IMR-90 (cell line): ENCODE measurements at regions not wholly inside any gene's neighbourhood (a gene's known extent, or its start where the extent isn't known, plus 50 kb on each side); places are given as distances from the start of the nearest gene placed in this dataset.

Experiments
- ATAC-seq: fragments of 200-7000 bp; cut with Tn5 transposase; 2 replicates; pipeline ENCODE4 v1.9.1; 2020; ENCODE audit warnings: low read depth, mild to moderate bottlenecking, moderate library complexity
- BruUV-seq: library from RNA; stranded (reverse); fragments of 400-500 nt; replicated peaks from 2 replicates; lab custom pipeline; 2021; lab: Mats Ljungman, UMichigan
- CTCF ChIA-PET: fragments of 300-600 bp; formaldehyde crosslinking; extraction: SDS; loops from one replicate; lab custom pipeline; 2021; ENCODE audit warnings: antibody characterized with exemption; lab: Yijun Ruan, JAX
- POLR2A ChIA-PET: fragments of 300-600 bp; sonication (Branson Sonifier 250); formaldehyde crosslinking; loops from one replicate; lab custom pipeline; 2022; ENCODE audit warnings: antibody characterized with exemption; ENCODE audit not compliant: unreplicated experiment; lab: Charles Lee
- DNase-seq: peaks from one replicate; pipeline ENCODE4 v3.0.0; 2013
- H2AFZ ChIP-seq: replicated peaks from 2 replicates; pipeline ENCODE3; 2013; ENCODE audit warnings: low read length, mild to moderate bottlenecking; ENCODE audit not compliant: poor library complexity
- H2AK5ac ChIP-seq: 2 replicates; pipeline ENCODE4 v1.6.1; 2013; ENCODE audit warnings: low read depth, low read length, inconsistent platforms
- H2AK9ac ChIP-seq: replicated peaks from 2 replicates; pipeline ENCODE3; 2013; ENCODE audit warnings: mild to moderate bottlenecking, low read depth, low read length, moderate library complexity; ENCODE audit not compliant: poor library complexity
- H2BK120ac ChIP-seq: 2 replicates; pipeline ENCODE4 v1.6.1; 2013; ENCODE audit warnings: low read depth, low read length, inconsistent platforms
- H2BK15ac ChIP-seq: 3 replicates; pipeline ENCODE4 v1.6.1; 2013; ENCODE audit warnings: low read depth, low read length, inconsistent platforms
- H2BK20ac ChIP-seq: 2 replicates; pipeline ENCODE4 v1.6.1; 2013; ENCODE audit warnings: low read depth, mild to moderate bottlenecking, inconsistent platforms, low read length, moderate library complexity
- H2BK5ac ChIP-seq: 2 replicates; pipeline ENCODE4 v1.6.1; 2013; ENCODE audit warnings: mild to moderate bottlenecking, low read depth, low read length, inconsistent platforms; ENCODE audit not compliant: poor library complexity, severe bottlenecking
- H3K14ac ChIP-seq: replicated peaks from 2 replicates; pipeline ENCODE4 v1.6.1; 2013; ENCODE audit warnings: low read depth, low read length, inconsistent platforms
- H3K18ac ChIP-seq: 2 replicates; pipeline ENCODE4 v1.6.1; 2013; ENCODE audit warnings: low read depth, low read length, control low read depth
- H3K23ac ChIP-seq: 2 replicates; pipeline ENCODE4 v1.6.1; 2013; ENCODE audit warnings: low read depth, low read length, inconsistent platforms
- H3K27ac ChIP-seq: 2 replicates; pipeline ENCODE4 v1.5.1; 2013; ENCODE audit warnings: mild to moderate bottlenecking, control low read depth, low read length; ENCODE audit not compliant: insufficient read depth
- H3K27me3 ChIP-seq: 2 replicates; pipeline ENCODE4 v1.6.1; 2013; ENCODE audit warnings: low read length; ENCODE audit not compliant: control insufficient read depth, insufficient read depth
- H3K36me3 ChIP-seq: 2 replicates; pipeline ENCODE4 v1.6.1; 2013; ENCODE audit warnings: low read length, mixed read lengths; ENCODE audit not compliant: control insufficient read depth, insufficient read depth
- H3K4ac ChIP-seq: 2 replicates; pipeline ENCODE4 v1.6.1; 2013; ENCODE audit warnings: low read depth, low read length, inconsistent platforms
- H3K4me1 ChIP-seq: 2 replicates; pipeline ENCODE4 v1.6.1; 2013; ENCODE audit warnings: low read length, mixed read lengths; ENCODE audit not compliant: control insufficient read depth, insufficient read depth
- H3K4me2 ChIP-seq: 2 replicates; pipeline ENCODE4 v1.6.1; 2013; ENCODE audit warnings: low read depth, mild to moderate bottlenecking, control low read depth, low read length, moderate library complexity
- H3K4me3 ChIP-seq: 2 replicates; pipeline ENCODE4 v1.5.1; 2013; ENCODE audit warnings: low read depth, mild to moderate bottlenecking, control low read depth, low read length, moderate library complexity; ENCODE audit not compliant: insufficient read depth
- H3K56ac ChIP-seq: 2 replicates; pipeline ENCODE4 v1.6.1; 2013; ENCODE audit warnings: low read length, inconsistent platforms; ENCODE audit not compliant: insufficient read depth; ENCODE audit errors: extremely low read depth
- H3K79me1 ChIP-seq, 2 experiments: 2 replicates each; pipeline ENCODE4 v1.6.1; 2013; ENCODE audit warnings: low read length in 2 of 2, inconsistent platforms in 1 of 2, low read depth in 1 of 2
- H3K9ac ChIP-seq: 2 replicates; pipeline ENCODE4 v1.6.1; 2013; ENCODE audit warnings: low read depth, low read length, control low read depth
- H3K9me1 ChIP-seq: 2 replicates; pipeline ENCODE4 v1.6.1; 2013; ENCODE audit warnings: low read length, inconsistent platforms; ENCODE audit not compliant: insufficient read depth
- H3K9me3 ChIP-seq: 2 replicates; pipeline ENCODE4 v1.6.1; 2013; ENCODE audit warnings: low read length; ENCODE audit not compliant: control insufficient read depth, insufficient read depth
- H4K20me1 ChIP-seq: 2 replicates; pipeline ENCODE4 v1.6.1; 2013; ENCODE audit warnings: low read length, inconsistent platforms; ENCODE audit not compliant: insufficient read depth
- H4K5ac ChIP-seq: 2 replicates; pipeline ENCODE4 v1.6.1; 2013; ENCODE audit warnings: mild to moderate bottlenecking, low read depth, low read length, control low read depth
- H4K8ac ChIP-seq, 2 experiments: 2 replicates each; pipeline ENCODE4 v1.6.1; 2013; ENCODE audit warnings: low read depth in 2 of 2, low read length in 2 of 2, control low read depth in 1 of 2, inconsistent platforms in 1 of 2
- H4K91ac ChIP-seq: 2 replicates; pipeline ENCODE4 v1.6.1; 2013; ENCODE audit warnings: low read depth, low read length, inconsistent platforms; ENCODE audit not compliant: insufficient read depth
- BHLHE40 ChIP-seq: fragments of 150-350 bp; IDR thresholded peaks from 2 replicates; pipeline ENCODE4 v1.6.1; 2016; ENCODE audit warnings: mild to moderate bottlenecking, low read depth, low read length
- CEBPB ChIP-seq: IDR thresholded peaks from 2 replicates; pipeline ENCODE4 v1.6.1; 2012; ENCODE audit warnings: low read depth, low read length, improper control_type of control experiment
- CHD1 ChIP-seq: IDR thresholded peaks from 2 replicates; pipeline ENCODE4 v1.6.1; 2012; ENCODE audit warnings: low read depth, low read length, improper control_type of control experiment
- FOS ChIP-seq: fragments of 150-350 bp; IDR thresholded peaks from 2 replicates; pipeline ENCODE4 v1.6.1; 2016; ENCODE audit warnings: low read depth, low read length
- MAFK ChIP-seq: IDR thresholded peaks from 2 replicates; pipeline ENCODE4 v1.6.1; 2012; ENCODE audit warnings: low read depth, low read length, improper control_type of control experiment
- MAZ ChIP-seq: IDR thresholded peaks from 2 replicates; pipeline ENCODE4 v1.6.1; 2012; ENCODE audit warnings: low read depth, mild to moderate bottlenecking, low read length, improper control_type of control experiment, moderate library complexity, borderline replicate concordance
- MXI1 ChIP-seq: IDR thresholded peaks from 2 replicates; pipeline ENCODE4 v1.6.1; 2012; ENCODE audit warnings: low read depth, mild to moderate bottlenecking, low read length, moderate library complexity, borderline replicate concordance
- NFE2L2 ChIP-seq: fragments of 150-350 bp; IDR thresholded peaks from 2 replicates; pipeline ENCODE4 v1.6.1; 2016; ENCODE audit warnings: low read depth, mild to moderate bottlenecking, low read length
- POLR2A ChIP-seq: IDR thresholded peaks from 2 replicates; pipeline ENCODE4 v1.6.1; 2012; ENCODE audit warnings: mild to moderate bottlenecking, low read depth, low read length
- RAD21 ChIP-seq: IDR thresholded peaks from 2 replicates; pipeline ENCODE4 v1.6.1; 2012; ENCODE audit warnings: low read length, improper control_type of control experiment
- RCOR1 ChIP-seq: IDR thresholded peaks from 2 replicates; pipeline ENCODE4 v1.6.1; 2012; ENCODE audit warnings: mild to moderate bottlenecking, low read length, improper control_type of control experiment; ENCODE audit not compliant: insufficient replicate concordance
- RFX5 ChIP-seq: IDR thresholded peaks from 2 replicates; pipeline ENCODE4 v1.8.0; 2012; ENCODE audit warnings: low read depth, mild to moderate bottlenecking, low read length, moderate library complexity
- SMC3 ChIP-seq: fragments of 150-350 bp; IDR thresholded peaks from 2 replicates; pipeline ENCODE4 v1.6.1; 2016; ENCODE audit warnings: low read depth, mild to moderate bottlenecking, antibody characterized with exemption, low read length, moderate library complexity
- WGBS, 2 experiments: methylation state at CpG; one replicate each; pipeline versions ENCODE4 v1.1.5 to v1.1.7; 2013; ENCODE audit warnings: missing lambda C conversion rate in 2 of 2; ENCODE audit not compliant: insufficient read length in 1 of 2; ENCODE audit errors: extremely low coverage in 2 of 2; 5-methylcytosine and 5-hydroxymethylcytosine counted together
- dilution Hi-C: fragments of 300-500 bp; cut with HindIII; formaldehyde crosslinking; loops from one replicate; pipeline ENCODE4 v1.14.3; 2018; ENCODE audit warnings: low sequenced_read_pairs; ENCODE audit not compliant: unreplicated experiment
- in situ Hi-C: fragments of 300-500 bp; cut with MboI; formaldehyde crosslinking; loops from 3 replicates; pipeline ENCODE4 v1.14.3; 2019; ENCODE audit warnings: low sequenced_read_pairs, inconsistent platforms, mixed read lengths
- intact Hi-C: fragments of 100-400 bp; cut with micrococcal nuclease; formaldehyde crosslinking; loops from 2 replicates; pipeline ENCODE4 v1.10.0; 2022
- TF ChIP-seq, protein P1 (sequence below): conservative IDR thresholded peaks from 2 replicates; pipeline ENCODE4 v1.5.1; 2012; ENCODE audit warnings: mild to moderate bottlenecking, low read depth, low read length, improper control_type of control experiment
- TF ChIP-seq, protein P2 (sequence below): fragments of 150-350 bp; IDR thresholded peaks from 2 replicates; pipeline ENCODE4 v1.6.1; 2016; ENCODE audit warnings: low read depth, mild to moderate bottlenecking, low read length, moderate library complexity, borderline replicate concordance
- TF ChIP-seq, protein P3 (sequence below): fragments of 150-350 bp; IDR thresholded peaks from 2 replicates; pipeline ENCODE4 v1.6.1; 2017; ENCODE audit warnings: mild to moderate bottlenecking, antibody characterized with exemption, low read length, low read depth

DNA sequence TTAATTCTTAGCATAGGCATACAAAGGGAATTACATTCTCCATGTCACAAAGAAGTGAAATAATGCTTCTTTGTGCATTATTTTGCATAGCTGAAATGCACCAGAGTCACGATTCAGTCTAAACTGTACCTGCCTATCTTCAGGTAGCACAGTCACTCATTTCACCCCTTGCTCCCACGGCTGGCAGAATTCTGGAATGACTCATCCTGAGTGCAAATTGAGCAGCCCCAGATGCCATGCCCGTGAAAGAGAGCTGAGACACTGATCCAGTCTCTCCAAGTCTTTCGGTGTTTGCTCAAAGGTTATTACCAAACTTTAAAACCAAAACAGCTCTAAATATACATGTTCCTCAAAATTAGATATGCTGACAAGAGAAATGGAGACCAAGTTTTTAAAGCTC is 168.3 kb upstream of the POU3F3 start:
- intact Hi-C loops = no loop called here
- Histone ChIP-seq H2BK5ac (no peak overlapping the region), H3K36me3 (no peaks in the 10 kb centered on the region), H3K23ac (no peak overlapping the region), H4K91ac (no peak overlapping the region), H3K27me3 (no peaks in the 10 kb centered on the region), H2AK9ac (no peak overlapping the region), H3K9ac (no peak overlapping the region), H3K9me3 (peaks cover 18% of the 10 kb centered on the region), H3K4me2 (no peak overlapping the region), H2BK15ac (no peak overlapping the region), H4K8ac (no peak overlapping the region), H3K4me1 (no peaks in the 10 kb centered on the region), H2AK5ac (no peak overlapping the region), H3K14ac (no peak overlapping the region), H2BK120ac (no peak overlapping the region), H3K9me1 (no peaks in the 10 kb centered on the region), H2BK20ac (no peak overlapping the region), H3K27ac (no peak overlapping the region), H4K5ac (no peak overlapping the region), H3K56ac (no peak overlapping the region), H3K18ac (no peak overlapping the region), H2AFZ (no peak overlapping the region), H3K4ac (no peak overlapping the region), H3K79me1 (no peaks in the 10 kb centered on the region), H3K4me3 (no peak overlapping the region), H4K20me1 (no peaks in the 10 kb centered on the region)
- in situ Hi-C loops = no loop called here
- DNase-seq (no peak), ATAC-seq (no peak)
- TF ChIP-seq FOS (no peak), MAFK (no peak), MXI1 (no peak), NFE2L2 (no peak), MAZ (no peak), POLR2A (no peak), RAD21 (no peak), RCOR1 (no peak), BHLHE40 (no peak), SMC3 (no peak), CEBPB (no peak), CHD1 (no peak), RFX5 (no peak)
- TF ChIP-seq, protein P1, sequence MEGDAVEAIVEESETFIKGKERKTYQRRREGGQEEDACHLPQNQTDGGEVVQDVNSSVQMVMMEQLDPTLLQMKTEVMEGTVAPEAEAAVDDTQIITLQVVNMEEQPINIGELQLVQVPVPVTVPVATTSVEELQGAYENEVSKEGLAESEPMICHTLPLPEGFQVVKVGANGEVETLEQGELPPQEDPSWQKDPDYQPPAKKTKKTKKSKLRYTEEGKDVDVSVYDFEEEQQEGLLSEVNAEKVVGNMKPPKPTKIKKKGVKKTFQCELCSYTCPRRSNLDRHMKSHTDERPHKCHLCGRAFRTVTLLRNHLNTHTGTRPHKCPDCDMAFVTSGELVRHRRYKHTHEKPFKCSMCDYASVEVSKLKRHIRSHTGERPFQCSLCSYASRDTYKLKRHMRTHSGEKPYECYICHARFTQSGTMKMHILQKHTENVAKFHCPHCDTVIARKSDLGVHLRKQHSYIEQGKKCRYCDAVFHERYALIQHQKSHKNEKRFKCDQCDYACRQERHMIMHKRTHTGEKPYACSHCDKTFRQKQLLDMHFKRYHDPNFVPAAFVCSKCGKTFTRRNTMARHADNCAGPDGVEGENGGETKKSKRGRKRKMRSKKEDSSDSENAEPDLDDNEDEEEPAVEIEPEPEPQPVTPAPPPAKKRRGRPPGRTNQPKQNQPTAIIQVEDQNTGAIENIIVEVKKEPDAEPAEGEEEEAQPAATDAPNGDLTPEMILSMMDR = no peak
- TF ChIP-seq, protein P2, sequence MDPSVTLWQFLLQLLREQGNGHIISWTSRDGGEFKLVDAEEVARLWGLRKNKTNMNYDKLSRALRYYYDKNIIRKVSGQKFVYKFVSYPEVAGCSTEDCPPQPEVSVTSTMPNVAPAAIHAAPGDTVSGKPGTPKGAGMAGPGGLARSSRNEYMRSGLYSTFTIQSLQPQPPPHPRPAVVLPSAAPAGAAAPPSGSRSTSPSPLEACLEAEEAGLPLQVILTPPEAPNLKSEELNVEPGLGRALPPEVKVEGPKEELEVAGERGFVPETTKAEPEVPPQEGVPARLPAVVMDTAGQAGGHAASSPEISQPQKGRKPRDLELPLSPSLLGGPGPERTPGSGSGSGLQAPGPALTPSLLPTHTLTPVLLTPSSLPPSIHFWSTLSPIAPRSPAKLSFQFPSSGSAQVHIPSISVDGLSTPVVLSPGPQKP = no peak
- TF ChIP-seq, protein P3, sequence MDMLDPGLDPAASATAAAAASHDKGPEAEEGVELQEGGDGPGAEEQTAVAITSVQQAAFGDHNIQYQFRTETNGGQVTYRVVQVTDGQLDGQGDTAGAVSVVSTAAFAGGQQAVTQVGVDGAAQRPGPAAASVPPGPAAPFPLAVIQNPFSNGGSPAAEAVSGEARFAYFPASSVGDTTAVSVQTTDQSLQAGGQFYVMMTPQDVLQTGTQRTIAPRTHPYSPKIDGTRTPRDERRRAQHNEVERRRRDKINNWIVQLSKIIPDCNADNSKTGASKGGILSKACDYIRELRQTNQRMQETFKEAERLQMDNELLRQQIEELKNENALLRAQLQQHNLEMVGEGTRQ = no peak
- ChIA-PET POLR2A (no interaction called here), CTCF (no interaction called here)
- dilution Hi-C loops = no loop called here
- 48% methylated on average over 2 of the region's 4 CpGs; no CpG with 5 or more reads in 1 of the 2 experiments for WGBS, 2 experiments
- no TSS peak for BruUV-seq
